ENCODE measurements at regions not wholly inside any gene's neighbourhood (a gene's known extent, or its start where the extent isn't known, plus 50 kb on each side); places are given as distances from the start of the nearest gene placed in this dataset.

GRCh38 chrX:40373025-40373424, 207.7 kb upstream of the ATP6AP2 start:
- no peak for TF ChIP-seq EP300 (IDR thresholded peaks at IDR 0.05)
- no peak for TF ChIP-seq POLR2A (IDR thresholded peaks at IDR 0.05; ENCODE audit: low read depth)

Measured in esophagus muscularis mucosa (tissue), 2 donors.